Activated CD4-positive, alpha-beta T cell treated with anti-CD3 and anti-CD28 coated beads for 4 hours (primary cell): ENCODE measurements at regions not wholly inside any gene's neighbourhood (a gene's known extent, or its start where the extent isn't known, plus 50 kb on each side); places are given as distances from the start of the nearest gene placed in this dataset.
"Not testable (repeated sequence)": the region's sequence is repeated elsewhere in the genome, so short reads cannot be mapped to it uniquely, and the experiment has no call there.

Source experiments
- DNase-seq, 2 donors: peaks; one replicate each; pipeline ENCODE4 v3.0.0-alpha.2; 2020

GRCh38 chr10:118463740-118464139 lies 121.6 kb upstream of the FAM204A start:
- no peak for DNase-seq

DNA sequence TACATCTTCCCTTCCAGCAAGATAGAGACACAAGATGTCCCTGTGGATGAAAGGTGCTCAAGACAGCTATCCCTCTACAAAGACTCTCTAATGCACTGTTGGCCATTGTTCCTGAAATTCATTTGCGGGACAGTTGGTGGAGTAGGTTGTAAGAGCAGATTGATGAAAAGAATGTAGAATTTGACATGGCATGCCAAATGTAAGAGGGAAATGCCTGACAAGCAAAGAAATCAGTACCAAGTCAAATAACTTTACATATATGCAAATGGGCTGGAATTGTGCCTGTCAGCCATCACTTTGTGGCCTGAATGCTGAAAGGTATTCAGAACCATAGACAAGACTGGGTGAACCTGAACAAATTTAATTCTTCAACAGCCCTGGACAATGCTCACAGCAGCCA lies 120.3 kb upstream of the FAM204A start:
- no peak for DNase-seq

DNA sequence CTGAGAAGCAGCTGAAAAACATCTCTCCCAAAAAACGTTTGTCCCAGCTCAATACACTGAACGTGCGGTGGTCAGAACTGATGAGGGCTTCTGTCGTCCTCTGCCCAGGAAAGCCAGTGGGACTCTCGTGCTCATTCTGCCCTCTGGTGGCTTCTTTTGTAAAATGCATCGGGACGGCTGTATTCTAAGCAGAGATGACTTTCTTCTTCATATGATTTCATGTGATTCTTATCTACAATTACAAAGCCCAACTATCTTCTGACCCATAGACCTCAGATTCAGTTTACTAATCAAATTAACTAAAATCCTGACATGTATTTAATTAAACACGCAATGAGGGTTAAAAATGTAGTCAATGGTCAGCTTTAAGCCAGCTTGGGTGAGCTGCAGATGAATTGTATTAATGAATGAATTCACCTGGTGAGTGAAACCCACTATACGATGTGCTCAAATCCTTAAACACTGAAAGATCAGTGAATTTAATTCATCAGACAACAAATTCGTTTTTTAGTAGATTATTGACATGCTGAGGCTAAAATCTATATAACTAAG lies 117.6 kb upstream of the FAM204A start:
- DNase-seq: peak; percentile 17 to 53

GRCh38 chr10:118458957-118459641 lies 117.0 kb upstream of the FAM204A start:
- no peak for DNase-seq

- no peak for DNase-seq
Measured at GRCh38 chr10:118457824-118458428, 115.8 kb upstream of the FAM204A start.

GRCh38 chr10:118455181-118455695 lies 113.1 kb upstream of the FAM204A start:
- DNase-seq: no peak

- DNase-seq: no peak
Measured at GRCh38 chr10:118454211-118454610, 112.1 kb upstream of the FAM204A start.

- DNase-seq: no peak
Measured at GRCh38 chr10:118452098-118452497, 110.0 kb upstream of the FAM204A start.

GRCh38 chr10:118449521-118449920 lies 107.4 kb upstream of the FAM204A start:
- DNase-seq: no peak

- DNase-seq: no peak
Measured at GRCh38 chr10:118448744-118449143, 106.6 kb upstream of the FAM204A start.

- no peak for DNase-seq
Measured at GRCh38 chr10:118447478-118448270, 105.5 kb upstream of the FAM204A start.

- DNase-seq: no peak
Measured at GRCh38 chr10:118445535-118445934, 103.4 kb upstream of the FAM204A start.

GRCh38 chr10:118444069-118444468 lies 101.9 kb upstream of the FAM204A start:
- no peak for DNase-seq

DNA sequence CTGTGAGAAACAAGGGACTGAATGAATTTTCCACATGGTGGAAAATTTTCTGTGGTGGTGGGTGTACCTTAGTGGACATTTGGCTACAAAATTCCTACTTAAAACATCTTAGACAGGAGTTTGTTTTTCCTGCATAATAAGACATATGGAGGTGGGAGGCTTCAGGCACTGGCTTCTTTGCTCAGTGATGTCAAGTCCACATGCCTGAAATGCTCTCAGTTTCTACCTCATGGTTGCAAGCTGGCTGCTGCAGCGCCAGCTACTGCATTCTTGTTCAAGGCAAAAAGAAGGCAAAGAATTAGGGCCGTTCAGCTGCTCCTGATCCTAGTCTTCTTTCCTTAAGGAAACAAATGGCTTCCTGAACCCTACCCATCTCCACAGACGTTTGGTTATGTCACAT lies 99.9 kb upstream of the FAM204A start:
- DNase-seq: no peak

GRCh38 chr10:118439824-118440223 lies 97.7 kb upstream of the FAM204A start:
- no peak for DNase-seq

DNA sequence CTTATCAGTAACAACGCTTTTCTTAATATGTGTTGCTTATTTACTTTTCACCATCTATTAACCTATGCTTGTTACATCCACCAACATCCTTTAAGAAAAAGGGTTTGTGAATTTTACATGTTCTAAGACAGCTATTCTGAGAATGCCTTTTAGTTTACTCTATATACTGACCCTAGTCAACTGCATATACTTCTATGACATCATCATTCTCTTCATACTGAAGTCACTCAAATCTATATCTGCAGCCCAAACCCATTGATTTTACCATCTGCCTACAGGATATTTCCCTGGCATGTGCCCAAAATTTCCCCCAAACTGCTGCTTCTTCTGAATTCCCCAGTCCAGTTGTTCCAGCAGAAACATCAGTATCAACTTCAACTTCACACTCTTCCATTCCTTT lies 94.6 kb upstream of the FAM204A start:
- no peak for DNase-seq

GRCh38 chr10:118430190-118430589 lies 88.1 kb upstream of the FAM204A start:
- DNase-seq: no peak

- DNase-seq: peak; percentile 31 to 42
Measured at GRCh38 chr10:118423800-118424442, 81.8 kb upstream of the FAM204A start.

DNA sequence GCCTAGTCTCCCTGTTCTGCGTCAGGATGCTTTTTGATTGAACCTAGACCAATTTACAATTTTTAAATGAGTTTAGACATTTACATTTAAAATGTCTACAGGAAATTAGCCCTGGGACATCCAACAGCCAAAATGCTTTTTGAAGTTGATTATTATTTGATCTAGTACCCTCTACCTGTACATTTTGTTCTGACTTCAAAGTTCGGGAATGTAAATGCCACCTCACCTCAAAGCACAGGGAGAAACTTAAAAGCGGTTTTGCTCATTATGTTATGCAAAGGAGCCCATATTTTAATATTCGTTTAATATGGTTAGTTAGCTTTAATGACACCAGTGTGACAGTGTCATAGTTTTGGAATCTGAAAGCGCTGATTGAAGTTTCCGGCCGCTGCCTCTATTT lies 80.1 kb upstream of the FAM204A start:
- no peak for DNase-seq

GRCh38 chr10:118420049-118420448 lies 77.9 kb upstream of the FAM204A start:
- DNase-seq: not testable (repeated sequence)

GRCh38 chr10:118412932-118413331 lies 70.8 kb upstream of the FAM204A start:
- DNase-seq: no peak

DNA sequence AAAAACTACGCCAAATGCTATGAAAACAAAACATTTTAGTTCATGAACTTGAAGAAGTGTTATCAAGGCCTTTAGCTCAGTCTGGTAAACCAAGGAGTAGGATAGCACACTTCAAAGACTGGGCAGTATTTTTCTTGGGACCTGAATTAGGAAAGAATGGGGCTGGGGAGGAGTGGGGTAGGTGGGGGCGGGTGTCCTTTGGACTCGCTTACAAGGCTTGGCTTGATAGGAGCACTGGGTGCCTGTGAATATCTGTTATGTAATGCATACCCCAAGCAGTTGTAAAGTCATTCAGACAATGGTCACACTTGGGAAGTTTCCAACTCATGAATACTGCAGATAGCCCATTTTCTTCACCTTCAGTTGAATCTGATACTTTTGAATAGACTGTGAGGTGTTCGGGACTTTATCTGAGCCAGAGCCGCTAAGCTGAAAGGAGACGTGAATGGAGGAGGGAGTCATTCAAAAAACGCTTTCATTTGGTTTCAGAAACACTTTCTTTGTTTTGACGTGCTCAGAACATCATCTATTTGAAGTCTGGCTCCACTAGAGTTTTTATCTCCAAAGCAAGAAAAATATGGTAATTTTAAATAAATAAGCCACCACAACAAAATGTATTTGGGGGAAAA lies 70.1 kb upstream of the FAM204A start:
- no peak for DNase-seq
